ENCODE measurements at regions not wholly inside any gene's neighbourhood (a gene's known extent, or its start where the extent isn't known, plus 50 kb on each side); places are given as distances from the start of the nearest gene placed in this dataset.

DNA sequence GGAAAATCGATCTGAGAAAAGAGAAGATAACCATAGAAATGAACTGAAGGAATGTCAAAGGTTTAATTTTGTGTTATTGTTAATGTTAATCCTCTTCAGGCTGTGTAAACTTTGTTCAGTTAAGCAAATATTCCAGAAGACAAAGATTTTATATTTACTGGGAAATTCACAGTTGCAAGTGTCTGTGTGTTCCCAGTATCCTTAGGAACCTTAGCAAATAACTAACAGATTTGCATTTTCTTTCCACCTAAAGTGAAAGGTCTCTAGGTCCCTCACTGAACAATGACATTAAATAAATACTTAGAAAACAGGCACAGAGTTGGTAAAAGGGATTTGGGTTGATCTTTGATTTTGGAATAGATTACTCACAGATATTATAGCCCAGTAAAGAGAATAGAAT, 324.7 kb downstream of the C4orf33 start:
- Histone ChIP-seq H2AFZ (ENCODE audit: low read length) (no peak overlapping the region), H3K27me3 (ENCODE audit: control insufficient read depth, insufficient read depth, low read length) (no peaks in the 10 kb centered on the region), H4K20me1 (ENCODE audit: control insufficient read depth, extremely low read depth, insufficient read depth, low read length) (no peaks in the 10 kb centered on the region), H3K9ac (ENCODE audit: insufficient read depth, low read length) (no peak overlapping the region), H3K9me3 (ENCODE audit: control insufficient read depth, insufficient read depth, low read depth, low read length) (no peaks in the 10 kb centered on the region), H3K36me3 (ENCODE audit: control insufficient read depth, insufficient read depth, low read length) (no peaks in the 10 kb centered on the region), H3K27ac (ENCODE audit: insufficient read depth, low read length) (no peak overlapping the region), H3K4me2 (ENCODE audit: extremely low read depth, insufficient read depth, low read length) (no peak overlapping the region), H3K4me3 (replicated peaks in 1 of 4; ENCODE audit: control extremely low read depth in 1 of 4, insufficient read depth in 1 of 4, low read depth in 3 of 4, low read length in 4 of 4) (no peak overlapping the region), H3K4me1 (ENCODE audit: control insufficient read depth, extremely low read depth, insufficient read depth, low read length) (no peaks in the 10 kb centered on the region), H3K79me2 (ENCODE audit: control insufficient read depth, insufficient read depth, low read length) (no peaks in the 10 kb centered on the region)
- no peak for TF ChIP-seq EZH2 (IDR thresholded peaks at IDR 0.05; ENCODE audit: low read length, missing control alignments)
- TF ChIP-seq, protein P1, sequence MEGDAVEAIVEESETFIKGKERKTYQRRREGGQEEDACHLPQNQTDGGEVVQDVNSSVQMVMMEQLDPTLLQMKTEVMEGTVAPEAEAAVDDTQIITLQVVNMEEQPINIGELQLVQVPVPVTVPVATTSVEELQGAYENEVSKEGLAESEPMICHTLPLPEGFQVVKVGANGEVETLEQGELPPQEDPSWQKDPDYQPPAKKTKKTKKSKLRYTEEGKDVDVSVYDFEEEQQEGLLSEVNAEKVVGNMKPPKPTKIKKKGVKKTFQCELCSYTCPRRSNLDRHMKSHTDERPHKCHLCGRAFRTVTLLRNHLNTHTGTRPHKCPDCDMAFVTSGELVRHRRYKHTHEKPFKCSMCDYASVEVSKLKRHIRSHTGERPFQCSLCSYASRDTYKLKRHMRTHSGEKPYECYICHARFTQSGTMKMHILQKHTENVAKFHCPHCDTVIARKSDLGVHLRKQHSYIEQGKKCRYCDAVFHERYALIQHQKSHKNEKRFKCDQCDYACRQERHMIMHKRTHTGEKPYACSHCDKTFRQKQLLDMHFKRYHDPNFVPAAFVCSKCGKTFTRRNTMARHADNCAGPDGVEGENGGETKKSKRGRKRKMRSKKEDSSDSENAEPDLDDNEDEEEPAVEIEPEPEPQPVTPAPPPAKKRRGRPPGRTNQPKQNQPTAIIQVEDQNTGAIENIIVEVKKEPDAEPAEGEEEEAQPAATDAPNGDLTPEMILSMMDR (conservative IDR thresholded peaks at IDR 0.05 in 1 of 2, IDR thresholded peaks at IDR 0.05 in 1 of 2; ENCODE audit: low read depth in 1 of 2, low read length in 2 of 2), result no peak
- DNase-seq (ENCODE audit: low read depth in 2 of 2), result no peak

DNA sequence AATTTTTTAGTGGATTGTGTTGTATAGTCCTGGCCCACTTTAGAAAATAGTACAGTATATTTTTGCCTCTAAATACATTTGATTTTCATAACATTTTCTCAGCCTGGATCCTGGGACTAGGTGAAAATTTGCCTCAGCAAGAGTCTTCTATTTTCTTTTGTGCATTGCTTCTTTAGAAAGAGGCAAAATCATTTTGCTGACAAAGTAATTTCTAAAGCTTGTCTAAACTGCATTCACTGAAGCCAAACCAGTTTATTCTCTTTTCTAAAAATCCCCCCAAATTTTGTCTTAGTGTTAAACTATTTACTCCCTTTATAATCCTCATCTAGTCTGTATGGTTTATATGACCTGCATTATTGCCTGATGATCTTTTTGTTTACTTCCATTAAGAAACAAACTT, 326.3 kb downstream of the C4orf33 start:
- no peak for TF ChIP-seq EZH2 (IDR thresholded peaks at IDR 0.05; ENCODE audit: low read length, missing control alignments)
- TF ChIP-seq, protein P1 (conservative IDR thresholded peaks at IDR 0.05 in 1 of 2, IDR thresholded peaks at IDR 0.05 in 1 of 2; ENCODE audit: low read depth in 1 of 2, low read length in 2 of 2), result no peak
- DNase-seq (ENCODE audit: low read depth in 2 of 2), result no peak

DNA sequence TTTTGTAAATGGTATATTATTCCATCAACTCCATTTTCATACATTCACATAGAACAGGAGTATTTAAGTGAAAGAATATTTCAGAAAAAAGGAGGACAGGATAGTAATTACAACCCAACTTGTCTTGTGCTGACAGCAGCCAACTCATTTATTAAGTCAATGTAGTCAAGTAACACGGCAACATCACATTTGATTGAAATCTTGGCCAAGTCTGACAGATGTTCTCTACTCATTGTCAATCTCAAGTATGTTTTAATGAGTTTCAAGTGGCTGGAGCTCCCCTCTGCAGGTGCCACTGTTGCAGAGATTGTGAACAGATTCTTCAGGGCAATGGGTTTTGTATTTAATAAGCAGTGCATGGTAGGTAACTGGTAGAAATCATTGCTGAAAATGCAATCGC, 332.5 kb downstream of the C4orf33 start:
- H3K27me3 ChIP-seq (ENCODE audit: control insufficient read depth, insufficient read depth, low read length), result no peaks in the 10 kb centered on the region
- H3K9me3 ChIP-seq (ENCODE audit: control insufficient read depth, insufficient read depth, low read depth, low read length), result no peaks in the 10 kb centered on the region
- no peaks in the 10 kb centered on the region for H3K4me1 ChIP-seq (ENCODE audit: control insufficient read depth, extremely low read depth, insufficient read depth, low read length)
- H3K36me3 ChIP-seq (ENCODE audit: control insufficient read depth, insufficient read depth, low read length), result no peaks in the 10 kb centered on the region
- no peak overlapping the region for H2AFZ ChIP-seq (ENCODE audit: low read length)
- H3K4me2 ChIP-seq (ENCODE audit: extremely low read depth, insufficient read depth, low read length), result no peak overlapping the region
- H3K4me3 ChIP-seq (replicated peaks in 1 of 4; ENCODE audit: control extremely low read depth in 1 of 4, insufficient read depth in 1 of 4, low read depth in 3 of 4, low read length in 4 of 4), result no peak overlapping the region
- DNase-seq (ENCODE audit: low read depth in 2 of 2), result no peak
- TF ChIP-seq EZH2 (IDR thresholded peaks at IDR 0.05; ENCODE audit: low read length, missing control alignments), result no peak
- TF ChIP-seq, protein P1 (conservative IDR thresholded peaks at IDR 0.05 in 1 of 2, IDR thresholded peaks at IDR 0.05 in 1 of 2; ENCODE audit: low read depth in 1 of 2, low read length in 2 of 2), result no peak
- no peak overlapping the region for H3K9ac ChIP-seq (ENCODE audit: insufficient read depth, low read length)
- no peaks in the 10 kb centered on the region for H3K79me2 ChIP-seq (ENCODE audit: control insufficient read depth, insufficient read depth, low read length)
- no peaks in the 10 kb centered on the region for H4K20me1 ChIP-seq (ENCODE audit: control insufficient read depth, extremely low read depth, insufficient read depth, low read length)
- no peak overlapping the region for H3K27ac ChIP-seq (ENCODE audit: insufficient read depth, low read length)

More for the DNA sequence above, 326.3 kb downstream of the C4orf33 start:
- no peak overlapping the region for H3K4me3 ChIP-seq (replicated peaks in 1 of 4; ENCODE audit: control extremely low read depth in 1 of 4, insufficient read depth in 1 of 4, low read depth in 3 of 4, low read length in 4 of 4)
- no peaks in the 10 kb centered on the region for H4K20me1 ChIP-seq (ENCODE audit: control insufficient read depth, extremely low read depth, insufficient read depth, low read length)
- H3K4me1 ChIP-seq (ENCODE audit: control insufficient read depth, extremely low read depth, insufficient read depth, low read length), result no peaks in the 10 kb centered on the region
- no peaks in the 10 kb centered on the region for H3K79me2 ChIP-seq (ENCODE audit: control insufficient read depth, insufficient read depth, low read length)
- no peak overlapping the region for H3K27ac ChIP-seq (ENCODE audit: insufficient read depth, low read length)
- H3K9ac ChIP-seq (ENCODE audit: insufficient read depth, low read length), result no peak overlapping the region
- no peaks in the 10 kb centered on the region for H3K27me3 ChIP-seq (ENCODE audit: control insufficient read depth, insufficient read depth, low read length)
- no peak overlapping the region for H3K4me2 ChIP-seq (ENCODE audit: extremely low read depth, insufficient read depth, low read length)
- H2AFZ ChIP-seq (ENCODE audit: low read length), result no peak overlapping the region
- H3K9me3 ChIP-seq (ENCODE audit: control insufficient read depth, insufficient read depth, low read depth, low read length), result no peaks in the 10 kb centered on the region
- H3K36me3 ChIP-seq (ENCODE audit: control insufficient read depth, insufficient read depth, low read length), result no peaks in the 10 kb centered on the region

All from fibroblast of lung (primary cell).